ELR (cell line): ENCODE measurements at regions not wholly inside any gene's neighbourhood (a gene's known extent, or its start where the extent isn't known, plus 50 kb on each side); places are given as distances from the start of the nearest gene placed in this dataset.
"Not testable (repeated sequence)": the region's sequence is repeated elsewhere in the genome, so short reads cannot be mapped to it uniquely, and the experiment has no call there.

Experiments
- DNase-seq: peaks from one replicate; pipeline ENCODE4 v3.0.0-alpha.2; 2015; ENCODE audit warnings: low read depth

- DNase-seq, result not testable (repeated sequence)
Observed at GRCh38 chr2:89296820-89297398, 605.4 kb downstream of the RPIA start.

DNA sequence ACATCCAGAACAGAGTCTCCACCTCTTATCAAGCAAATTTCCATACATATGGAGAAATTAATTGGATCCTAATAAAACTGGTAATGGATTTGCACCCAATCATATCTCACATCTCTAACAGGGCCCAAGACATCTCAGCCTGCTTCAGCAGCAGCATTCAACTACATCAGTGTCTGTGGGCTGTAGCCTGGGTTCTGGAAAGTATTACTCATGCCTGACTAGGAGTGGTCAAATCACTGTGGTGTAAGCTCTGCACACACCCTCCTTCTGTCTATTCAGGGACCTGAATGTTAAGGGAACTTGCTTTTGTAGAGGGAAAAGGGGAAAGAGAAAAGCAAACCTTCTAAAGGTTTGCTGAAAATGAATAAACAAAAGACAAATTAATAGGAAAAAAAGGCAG lies 607.7 kb downstream of the RPIA start:
- not testable (repeated sequence) for DNase-seq

GRCh38 chr2:89305623-89306022 lies 614.1 kb downstream of the RPIA start:
- DNase-seq, result not testable (repeated sequence)

DNA sequence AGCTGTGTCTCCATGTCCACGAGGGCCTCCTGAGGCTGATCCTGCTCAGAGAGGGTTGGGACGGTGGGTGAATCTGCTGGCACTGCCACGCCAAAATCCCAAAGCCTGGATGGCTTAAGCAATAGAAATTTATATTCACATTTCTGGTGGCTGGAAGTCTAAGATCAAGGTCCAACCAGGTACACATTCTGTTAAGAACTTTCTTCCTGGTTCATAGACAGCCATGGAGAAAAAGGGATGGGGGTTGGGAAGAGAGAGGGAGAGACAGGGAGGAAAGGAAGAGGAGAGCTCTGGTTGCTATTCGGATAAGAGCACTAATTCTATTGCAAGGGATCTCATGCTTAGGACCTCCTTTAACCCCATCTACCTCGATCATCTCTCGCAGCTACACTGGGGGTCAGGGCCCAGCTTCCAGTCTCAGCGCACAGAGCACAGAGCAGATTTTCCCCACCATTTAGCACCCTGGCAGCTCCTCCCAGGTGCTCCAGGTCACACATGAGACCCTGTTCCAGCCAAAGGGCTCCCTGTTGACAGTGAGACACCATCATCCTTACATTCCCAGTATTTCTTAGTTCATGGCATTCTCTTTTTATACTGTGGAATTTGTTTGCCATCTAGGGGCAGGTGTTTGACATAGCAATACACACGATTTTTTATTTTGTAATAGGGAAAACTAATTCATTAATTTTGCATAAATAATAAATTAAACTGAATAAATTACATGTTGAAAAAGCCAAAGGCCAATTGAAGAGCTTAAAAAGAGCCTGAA lies 615.6 kb downstream of the RPIA start:
- not testable (repeated sequence) for DNase-seq

DNA sequence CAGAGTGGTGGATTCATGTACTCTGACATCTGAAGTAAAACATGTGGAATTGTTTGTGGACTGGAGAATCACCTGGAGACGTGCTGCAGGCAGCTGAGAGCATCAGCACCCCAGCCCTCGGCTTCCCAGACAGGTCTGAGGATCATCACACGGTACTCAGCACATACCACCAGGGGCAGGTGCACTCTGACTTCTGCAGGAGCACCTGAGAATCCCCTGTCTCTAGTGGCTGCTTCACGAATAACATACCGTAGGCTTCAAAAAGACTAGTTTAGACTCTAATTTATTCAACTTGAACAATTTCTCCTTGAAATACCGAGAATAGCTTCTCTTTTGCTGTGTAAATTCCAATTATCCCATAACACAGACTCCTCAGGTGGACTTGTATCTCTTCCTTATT lies 627.5 kb downstream of the RPIA start:
- not testable (repeated sequence) for DNase-seq

- not testable (repeated sequence) for DNase-seq
Observed at GRCh38 chr2:89325894-89326293, 634.4 kb downstream of the RPIA start.

DNA sequence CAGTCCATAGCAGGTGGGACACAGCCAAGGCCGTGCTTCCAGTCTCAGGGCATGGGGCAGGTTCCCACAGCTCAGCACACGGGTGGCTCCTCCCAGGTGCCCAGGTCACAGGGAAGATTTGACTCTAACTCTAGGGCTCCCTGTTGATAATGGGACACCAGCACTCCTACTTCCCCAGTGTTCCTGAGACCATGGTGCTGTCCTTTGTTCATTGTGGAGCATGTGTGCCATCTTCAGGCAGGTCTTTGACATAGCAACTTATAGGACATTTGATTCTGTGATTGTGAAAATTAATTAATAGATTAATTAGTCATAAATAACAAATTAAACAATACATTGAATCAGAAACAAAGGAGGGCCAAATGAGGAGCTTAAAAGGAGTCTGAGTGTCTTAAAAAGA lies 635.0 kb downstream of the RPIA start:
- DNase-seq, result peak; percentile 0

- not testable (repeated sequence) for DNase-seq
Observed at GRCh38 chr2:89328790-89329189, 637.3 kb downstream of the RPIA start.
